Cardiac fibroblast (primary cell): ENCODE measurements at regions not wholly inside any gene's neighbourhood (a gene's known extent, or its start where the extent isn't known, plus 50 kb on each side); places are given as distances from the start of the nearest gene placed in this dataset.

ENCODE experiments used
- DNase-seq, 2 donors: peaks; one replicate each; pipeline versions ENCODE4 v3.0.0 to v3.0.0-alpha.2; 2010; ENCODE audit warnings: low read depth in 2 of 2
- H3K4me3 ChIP-seq, 2 donors: replicated peaks in 1 of 2; 1 replicate in 1 of 2; 2 replicates in 1 of 2; pipeline ENCODE4 v1.5.1; 2011; ENCODE audit warnings: low read depth in 2 of 2, low read length in 2 of 2, mild to moderate bottlenecking in 2 of 2, moderate library complexity in 1 of 2
- TF ChIP-seq, protein P1 (sequence below): IDR thresholded peaks from one replicate; pipeline ENCODE4 v1.5.1; 2011; ENCODE audit warnings: low read depth, mild to moderate bottlenecking, low read length, inconsistent platforms

- TF ChIP-seq, protein P1, sequence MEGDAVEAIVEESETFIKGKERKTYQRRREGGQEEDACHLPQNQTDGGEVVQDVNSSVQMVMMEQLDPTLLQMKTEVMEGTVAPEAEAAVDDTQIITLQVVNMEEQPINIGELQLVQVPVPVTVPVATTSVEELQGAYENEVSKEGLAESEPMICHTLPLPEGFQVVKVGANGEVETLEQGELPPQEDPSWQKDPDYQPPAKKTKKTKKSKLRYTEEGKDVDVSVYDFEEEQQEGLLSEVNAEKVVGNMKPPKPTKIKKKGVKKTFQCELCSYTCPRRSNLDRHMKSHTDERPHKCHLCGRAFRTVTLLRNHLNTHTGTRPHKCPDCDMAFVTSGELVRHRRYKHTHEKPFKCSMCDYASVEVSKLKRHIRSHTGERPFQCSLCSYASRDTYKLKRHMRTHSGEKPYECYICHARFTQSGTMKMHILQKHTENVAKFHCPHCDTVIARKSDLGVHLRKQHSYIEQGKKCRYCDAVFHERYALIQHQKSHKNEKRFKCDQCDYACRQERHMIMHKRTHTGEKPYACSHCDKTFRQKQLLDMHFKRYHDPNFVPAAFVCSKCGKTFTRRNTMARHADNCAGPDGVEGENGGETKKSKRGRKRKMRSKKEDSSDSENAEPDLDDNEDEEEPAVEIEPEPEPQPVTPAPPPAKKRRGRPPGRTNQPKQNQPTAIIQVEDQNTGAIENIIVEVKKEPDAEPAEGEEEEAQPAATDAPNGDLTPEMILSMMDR = no peak
- DNase-seq = no peak
- H3K4me3 ChIP-seq = no peak overlapping the region
Observed at GRCh38 chr3:22977042-22977441, 226.1 kb upstream of the UBE2E2 start.

- H3K4me3 ChIP-seq = no peak overlapping the region
- TF ChIP-seq, protein P1 = no peak
- DNase-seq = no peak
Observed at GRCh38 chr3:22977650-22978289, 225.4 kb upstream of the UBE2E2 start.

DNA sequence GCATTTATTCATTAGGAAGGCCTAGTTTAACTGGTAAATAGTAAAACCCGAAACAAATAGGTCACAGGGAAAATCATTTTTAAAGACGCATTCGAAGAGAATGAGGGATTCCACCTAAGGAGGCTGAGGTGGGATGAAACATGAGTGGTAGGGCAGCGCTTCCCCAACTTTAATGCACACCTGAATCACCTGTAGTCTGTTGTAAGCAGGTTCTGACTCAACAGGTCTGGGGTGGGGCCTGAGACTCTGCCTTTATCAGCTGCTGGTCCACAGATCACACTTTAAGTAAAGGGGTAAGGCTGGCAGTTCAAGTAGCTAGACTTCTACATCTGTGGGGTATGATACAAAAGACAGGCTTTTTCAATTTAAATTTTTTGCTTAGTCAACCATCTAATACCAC lies 223.5 kb upstream of the UBE2E2 start:
- TF ChIP-seq, protein P1 = no peak
- DNase-seq = no peak
- H3K4me3 ChIP-seq = no peak overlapping the region

GRCh38 chr3:22980346-22980745 lies 222.8 kb upstream of the UBE2E2 start:
- TF ChIP-seq, protein P1 = no peak
- no peak overlapping the region for H3K4me3 ChIP-seq
- peak; percentile 69 to 86 for DNase-seq

GRCh38 chr3:22981166-22981565 lies 222.0 kb upstream of the UBE2E2 start:
- DNase-seq = peak in 1 of 2 donors; percentile 33
- H3K4me3 ChIP-seq = no peak overlapping the region
- TF ChIP-seq, protein P1 = no peak

GRCh38 chr3:22981861-22982260 lies 221.3 kb upstream of the UBE2E2 start:
- H3K4me3 ChIP-seq = no peak overlapping the region
- TF ChIP-seq, protein P1 = no peak
- DNase-seq = no peak

GRCh38 chr3:22982981-22983587 lies 220.0 kb upstream of the UBE2E2 start:
- H3K4me3 ChIP-seq = no peak overlapping the region
- peak in 1 of 2 donors; percentile 62 for DNase-seq
- TF ChIP-seq, protein P1 = no peak
